A549 (cell line): ENCODE measurements at regions not wholly inside any gene's neighbourhood (a gene's known extent, or its start where the extent isn't known, plus 50 kb on each side); places are given as distances from the start of the nearest gene placed in this dataset.

Source experiments
- ATAC-seq, 2 experiments: fragments of 200-7000 bp in 1 of 2; fragments of >200 bp in 1 of 2; cut with Nextera tagmentation in 1 of 2; cut with Tn5 transposase in 1 of 2; 3 replicates each; pipeline versions ENCODE4 v1.8.0 to v1.9.1; 2018 to 2020; ENCODE audit warnings: mild to moderate bottlenecking in 1 of 2, moderate library complexity in 1 of 2
- CTCF ChIA-PET: fragments of 300-600 bp; sonication (Branson Sonifier 250); formaldehyde crosslinking; extraction: SDS; loops from one replicate; lab custom pipeline; 2021; ENCODE audit warnings: antibody characterized with exemption, inconsistent platforms; lab: Yijun Ruan, JAX
- POLR2A ChIA-PET: fragments of 350-600 bp; formaldehyde crosslinking; extraction: SDS; loops from one replicate; lab custom pipeline; 2021; ENCODE audit warnings: antibody characterized with exemption, inconsistent platforms; lab: Yijun Ruan, JAX
- DNase-seq, 2 experiments: peaks; one replicate each; pipeline versions ENCODE4 v3.0.0 to v3.0.0-alpha.2; 2011 to 2016; ENCODE audit warnings: low read depth in 1 of 2, low spot score in 1 of 2
- FAIRE-seq: peaks from 2 replicates; lab custom pipeline; 2011; peaks lifted over from hg19 to GRCh38; lab: Jason Lieb, UNC
- H3K27ac ChIP-seq, 2 experiments: fragments of >200 bp; sonication (Bioruptor Twin); formaldehyde crosslinking; 3 replicates each; pipeline ENCODE4 v1.5.1; 2016 to 2017
- H3K4me1 ChIP-seq: fragments of >200 bp; sonication (Bioruptor Twin); formaldehyde crosslinking; 3 replicates; pipeline ENCODE4 v1.6.1; 2016
- H3K4me2 ChIP-seq: fragments of >200 bp; sonication (Bioruptor Twin); formaldehyde crosslinking; 3 replicates; pipeline ENCODE4 v1.6.1; 2016
- H3K4me3 ChIP-seq: fragments of >200 bp; sonication (Bioruptor Twin); formaldehyde crosslinking; 3 replicates; pipeline ENCODE4 v1.5.1; 2016
- H3K9me3 ChIP-seq: fragments of >200 bp; sonication (Bioruptor Twin); formaldehyde crosslinking; 3 replicates; pipeline ENCODE4 v1.6.1; 2016
- BCL3 ChIP-seq: fragments of >200 bp; sonication (Bioruptor Twin); formaldehyde crosslinking; IDR thresholded peaks from 3 replicates; pipeline ENCODE4 v1.6.1; 2016
- BHLHE40 ChIP-seq: IDR thresholded peaks from 2 replicates; pipeline ENCODE4 v1.6.1; 2012; ENCODE audit warnings: low read depth, low read length, inconsistent platforms
- CEBPB ChIP-seq, 2 experiments: fragments of >200 bp in 1 of 2; sonication (Bioruptor Twin) in 1 of 2; formaldehyde crosslinking in 1 of 2; IDR thresholded peaks; 2 replicates each; pipeline ENCODE4 v1.6.1; 2012 to 2016
- CTCF ChIP-seq: fragments of >200 bp; sonication (Bioruptor Twin); formaldehyde crosslinking; IDR thresholded peaks from 3 replicates; pipeline ENCODE4 v1.5.1; 2016
- E2F6 ChIP-seq: IDR thresholded peaks from 2 replicates; pipeline ENCODE4 v1.6.1; 2012; ENCODE audit warnings: low read depth, borderline replicate concordance
- EHF ChIP-seq: fragments of 250-450 bp; sonication (Bioruptor Pico); IDR thresholded peaks from 2 replicates; pipeline ENCODE4 v1.5.0; 2020; ENCODE audit warnings: mild to moderate bottlenecking
- ESRRA ChIP-seq: fragments of 150-350 bp; IDR thresholded peaks from 2 replicates; pipeline ENCODE4 v1.6.1; 2014; ENCODE audit warnings: mild to moderate bottlenecking, low read length, borderline replicate concordance
- FOSB ChIP-seq: fragments of 250-450 bp; sonication (Bioruptor Pico); IDR thresholded peaks from 2 replicates; pipeline ENCODE4 v1.5.0; 2020; ENCODE audit warnings: mild to moderate bottlenecking, moderate library complexity
- HDAC2 ChIP-seq: fragments of 200-600 bp; sonication (generic); IDR thresholded peaks from 2 replicates; pipeline ENCODE4 v1.6.1; 2016
- HES2 ChIP-seq: fragments of >200 bp; sonication (Bioruptor Twin); formaldehyde crosslinking; IDR thresholded peaks from 2 replicates; pipeline ENCODE4 v1.6.1; 2016
- HEYL ChIP-seq: fragments of 250-450 bp; sonication (Bioruptor Pico); IDR thresholded peaks from 2 replicates; pipeline ENCODE4 v1.8.0; 2021; ENCODE audit warnings: mild to moderate bottlenecking, moderate library complexity
- HMGXB4 ChIP-seq: fragments of 250-450 bp; sonication (Bioruptor Pico); IDR thresholded peaks from 2 replicates; pipeline ENCODE4 v1.5.0; 2021; ENCODE audit warnings: mild to moderate bottlenecking, moderate library complexity, borderline replicate concordance
- HOXA7 ChIP-seq: fragments of 250-450 bp; sonication (Bioruptor Pico); IDR thresholded peaks from 2 replicates; pipeline ENCODE4 v1.5.0; 2020; ENCODE audit warnings: mild to moderate bottlenecking, moderate library complexity
- JUNB ChIP-seq: fragments of >200 bp; sonication (Bioruptor Twin); formaldehyde crosslinking; IDR thresholded peaks from 2 replicates; pipeline ENCODE4 v1.6.1; 2016
- KDM1A ChIP-seq: fragments of 200-600 bp; sonication (generic); IDR thresholded peaks from 2 replicates; pipeline ENCODE4 v1.6.1; 2016; ENCODE audit warnings: low read depth, mild to moderate bottlenecking
- KDM5A ChIP-seq: fragments of 200-600 bp; sonication (generic); IDR thresholded peaks from 2 replicates; pipeline ENCODE4 v1.6.1; 2016; ENCODE audit warnings: antibody characterized with exemption, mild to moderate bottlenecking
- MAFK ChIP-seq: fragments of 450-650 bp; IDR thresholded peaks from 2 replicates; pipeline ENCODE4 v1.6.1; 2014; ENCODE audit not compliant: partially characterized antibody
- MAX ChIP-seq: IDR thresholded peaks from 2 replicates; pipeline ENCODE4 v1.6.1; 2012
- NFE2L2 ChIP-seq: fragments of 150-350 bp; conservative IDR thresholded peaks from 2 replicates; pipeline ENCODE4 v1.6.1; 2014; ENCODE audit warnings: low read length
- NPAS2 ChIP-seq: fragments of 250-450 bp; sonication (Bioruptor Pico); IDR thresholded peaks from 2 replicates; pipeline ENCODE4 v1.8.0; 2022; ENCODE audit warnings: mild to moderate bottlenecking, moderate library complexity, borderline replicate concordance
- PHF8 ChIP-seq: fragments of 200-600 bp; sonication (generic); IDR thresholded peaks from 2 replicates; pipeline ENCODE4 v1.6.1; 2016; ENCODE audit warnings: low read depth, mild to moderate bottlenecking, antibody characterized with exemption, moderate library complexity, borderline replicate concordance
- RARB ChIP-seq: fragments of 250-450 bp; sonication (Bioruptor Pico); IDR thresholded peaks from 2 replicates; pipeline ENCODE4 v1.8.0; 2021; ENCODE audit warnings: mild to moderate bottlenecking, moderate library complexity
- SMC3 ChIP-seq: fragments of >200 bp; sonication (Bioruptor Twin); formaldehyde crosslinking; IDR thresholded peaks from 3 replicates; pipeline ENCODE4 v1.6.1; 2018; ENCODE audit warnings: inconsistent platforms
- TFCP2L1 ChIP-seq: fragments of 250-450 bp; sonication (Bioruptor Pico); IDR thresholded peaks from 2 replicates; pipeline ENCODE4 v1.5.0; 2021; ENCODE audit warnings: mild to moderate bottlenecking
- USF2 ChIP-seq: fragments of 450-650 bp; IDR thresholded peaks from 2 replicates; pipeline ENCODE4 v1.6.1; 2014; ENCODE audit warnings: antibody characterized with exemption
- ZC3H11A ChIP-seq: fragments of 450-650 bp; IDR thresholded peaks from 2 replicates; pipeline ENCODE4 v1.6.1; 2014; ENCODE audit warnings: antibody characterized with exemption, mild to moderate bottlenecking
- WGBS: methylation state at CpG from one replicate; pipeline ENCODE4 v1.1.6; 2017; ENCODE audit errors: missing lambda C conversion rate; 5-methylcytosine and 5-hydroxymethylcytosine counted together

- POLR2A ChIA-PET = no interaction called here
- no peak for ATAC-seq
- TF ChIP-seq MAFK (peak; percentile 60), USF2 (no peak), EHF (no peak)
- TF ChIP-seq, all 56 proteins: peak for 1
- Histone ChIP-seq H3K27ac (no peak overlapping the region), H3K4me2 (no peak overlapping the region), H3K4me1 (no peaks in the 10 kb centered on the region), H3K4me3 (no peak overlapping the region), H3K9me3 (no peaks in the 10 kb centered on the region)
- DNase-seq = no peak
- WGBS = 13% methylated on average over 1 of the region's 1 CpG
- CTCF ChIA-PET = interaction anchor here (0.7 kb wide), 1 partner anchor 13 kb away, joined by 5 read pairs; no protein-coding TSS in a partner anchor
- no peak for FAIRE-seq
Measured at GRCh38 chr2:183623227-183623626, 499.0 kb downstream of the NUP35 start.

- Histone ChIP-seq H3K4me1 (no peaks in the 10 kb centered on the region), H3K4me2 (no peak overlapping the region), H3K27ac (no peak overlapping the region), H3K4me3 (no peak overlapping the region), H3K9me3 (no peaks in the 10 kb centered on the region)
- TF ChIP-seq ESRRA (no peak), MAX (no peak), HMGXB4 (CRISPR knock-in tag) (no peak), BCL3 (no peak), NFE2L2 (no peak), CTCF (no peak), HEYL (CRISPR knock-in tag) (no peak), PHF8 (no peak), TFCP2L1 (no peak), NPAS2 (no peak), HES2 (no peak), SMC3 (no peak), RARB (CRISPR knock-in tag) (no peak), BHLHE40 (no peak), HDAC2 (no peak), FOSB (CRISPR knock-in tag) (no peak), MAFK (no peak)
- POLR2A ChIA-PET = no interaction called here
- DNase-seq = no peak
- FAIRE-seq = no peak
- WGBS = 3% methylated on average over 2 of the region's 2 CpGs
- no peak for ATAC-seq
- CTCF ChIA-PET = interaction anchor here (1.2 kb wide), 1 partner anchor 17 kb away, joined by 3 read pairs; no protein-coding TSS in a partner anchor
Measured at GRCh38 chr2:183630964-183631363, 506.7 kb downstream of the NUP35 start.

GRCh38 chr2:183656121-183656520 is 531.9 kb downstream of the NUP35 start:
- no peaks in the 10 kb centered on the region for H3K4me1 ChIP-seq
- no peak overlapping the region for H3K4me2 ChIP-seq
- no peak for DNase-seq
- ChIA-PET CTCF (interaction anchor here (1.4 kb wide), 1 partner anchor 26 kb away, joined by 4 read pairs; no protein-coding TSS in a partner anchor), POLR2A (no interaction called here)
- no peak overlapping the region for H3K4me3 ChIP-seq
- no peaks in the 10 kb centered on the region for H3K9me3 ChIP-seq
- TF ChIP-seq USF2 = no peak
- TF ChIP-seq KDM1A = no peak
- no peak for TF ChIP-seq KDM5A
- TF ChIP-seq MAX = no peak
- TF ChIP-seq HOXA7 (CRISPR knock-in tag) = no peak
- TF ChIP-seq CEBPB (IDR thresholded peaks at IDR 0.05) = no peak
- no peak for TF ChIP-seq ESRRA
- no peak for TF ChIP-seq BHLHE40
- TF ChIP-seq NFE2L2 = no peak
- no peak for TF ChIP-seq NPAS2
- TF ChIP-seq PHF8 = no peak
- no peak for TF ChIP-seq E2F6
- no peak for TF ChIP-seq ZC3H11A
- TF ChIP-seq JUNB = no peak
- no peak for FAIRE-seq
- 25% methylated on average over 1 of the region's 1 CpG for WGBS
- ATAC-seq = no peak
- H3K27ac ChIP-seq = no peak overlapping the region
